Stimulated activated memory B cell treated with anti-CD40 and anti-IgM and Interleukin-4, amounts not matched to agents 10 μg/mL and 1 μg/mL and 100 μg/mL, for 72 hours (primary cell): ENCODE measurements at regions not wholly inside any gene's neighbourhood (a gene's known extent, or its start where the extent isn't known, plus 50 kb on each side); places are given as distances from the start of the nearest gene placed in this dataset.

Experiments
- ATAC-seq: fragments of 150-1000 bp; cut with Tn5 transposase; 2 replicates; pipeline ENCODE4 v1.10.0; 2021
- H3K27ac Mint-ChIP-seq: one replicate; pipeline ENCODE4 v1.8.0; 2022; ENCODE audit warnings: mild to moderate bottlenecking, mixed read lengths
- H3K27me3 Mint-ChIP-seq: one replicate; pipeline ENCODE4 v1.8.0; 2022; ENCODE audit warnings: mixed read lengths
- H3K36me3 Mint-ChIP-seq: one replicate; pipeline ENCODE4 v1.8.0; 2022; ENCODE audit warnings: mixed read lengths
- H3K4me1 Mint-ChIP-seq: one replicate; pipeline ENCODE4 v1.8.0; 2022; ENCODE audit warnings: mixed read lengths
- H3K4me3 Mint-ChIP-seq: one replicate; pipeline ENCODE4 v1.8.0; 2022; ENCODE audit warnings: mild to moderate bottlenecking, moderate library complexity, mixed read lengths
- H3K9me3 Mint-ChIP-seq: one replicate; pipeline ENCODE4 v1.8.0; 2022; ENCODE audit warnings: mixed read lengths

DNA sequence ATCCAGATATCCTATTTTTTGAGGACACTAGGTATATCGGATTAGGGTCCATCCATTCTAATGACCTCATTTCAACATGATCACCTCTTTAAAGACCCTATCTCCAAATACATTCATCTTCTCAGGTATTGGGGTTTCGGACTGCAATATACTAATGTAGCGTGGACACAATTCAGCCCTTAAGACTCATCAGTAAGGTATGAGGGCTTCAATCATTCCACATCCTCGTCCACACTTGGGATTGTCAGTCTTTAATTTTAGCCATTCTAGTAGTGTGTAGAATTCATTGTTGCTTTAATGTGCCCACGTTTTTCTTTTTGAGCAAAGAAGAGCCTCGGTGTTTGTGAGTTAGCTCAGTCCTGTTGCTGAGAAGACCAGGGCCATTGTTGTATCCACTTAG is 177.0 kb upstream of the TBX3 start:
- Mint-ChIP-seq H3K9me3 (peaks cover 5% of the 10 kb centered on the region), H3K4me1 (no peaks in the 10 kb centered on the region), H3K36me3 (no peaks in the 10 kb centered on the region), H3K27me3 (no peaks in the 10 kb centered on the region), H3K4me3 (no peak overlapping the region), H3K27ac (no peak overlapping the region)
- ATAC-seq, result no peak

DNA sequence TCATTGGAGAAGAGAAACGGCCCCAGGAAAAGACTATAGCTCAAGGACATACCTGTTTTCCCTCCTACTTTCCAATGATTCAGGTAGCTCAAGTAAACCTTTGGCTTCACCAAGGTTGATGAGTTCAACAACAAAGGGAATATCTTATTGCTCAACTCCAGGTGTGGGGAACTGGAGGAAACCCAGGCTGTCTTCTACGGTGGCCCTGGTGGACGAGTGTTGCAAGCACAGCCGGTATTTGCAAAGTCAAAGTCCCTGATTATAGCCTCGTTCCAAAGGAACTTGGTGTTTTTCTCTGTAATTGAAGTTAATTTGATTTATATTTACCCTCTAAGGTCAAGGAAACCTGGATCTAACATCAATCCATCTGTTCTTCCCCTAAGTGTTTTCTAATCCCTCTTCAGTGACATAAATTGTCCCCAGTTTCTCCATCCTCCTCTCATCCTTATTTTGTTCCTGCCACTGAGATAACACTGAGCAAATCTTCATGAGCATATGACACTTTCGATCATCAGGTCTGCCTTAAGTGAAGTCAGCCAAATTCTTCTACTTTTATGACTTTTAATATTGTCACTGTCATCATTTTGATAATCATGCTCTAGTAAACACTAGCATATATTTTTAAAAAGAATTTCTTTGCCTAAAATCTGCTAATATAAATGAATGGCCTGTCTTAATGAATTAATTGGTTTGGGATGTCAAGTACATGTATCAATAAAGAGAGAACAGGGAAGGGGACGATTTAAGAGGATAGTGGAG is 174.6 kb upstream of the TBX3 start:
- H3K27me3 Mint-ChIP-seq, result no peaks in the 10 kb centered on the region

DNA sequence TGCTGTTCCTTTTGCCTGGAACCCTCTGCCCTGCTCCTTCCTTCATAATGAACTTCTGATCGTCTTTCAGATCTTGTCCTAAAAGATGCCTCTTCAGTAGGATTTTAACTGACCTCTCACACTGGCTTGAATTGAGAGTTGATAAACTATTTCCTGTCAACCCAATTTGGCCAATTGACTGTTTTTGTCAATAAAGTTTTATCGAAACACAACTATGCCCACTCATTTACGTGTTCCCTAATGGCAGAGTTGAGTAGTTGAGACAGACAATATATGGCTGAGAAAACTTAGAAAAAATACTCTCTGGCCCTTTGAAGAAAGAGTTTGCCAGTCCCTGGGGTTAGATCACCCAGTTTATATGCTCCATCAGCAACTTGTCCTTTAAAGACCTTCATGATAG is 171.7 kb upstream of the TBX3 start:
- Mint-ChIP-seq H3K36me3 (no peaks in the 10 kb centered on the region), H3K27ac (no peak overlapping the region), H3K4me3 (no peak overlapping the region), H3K4me1 (no peaks in the 10 kb centered on the region), H3K9me3 (peaks cover 13% of the 10 kb centered on the region), H3K27me3 (no peaks in the 10 kb centered on the region)
- ATAC-seq, result no peak

More for the DNA sequence above, 174.6 kb upstream of the TBX3 start:
- no peak for ATAC-seq
- Mint-ChIP-seq H3K9me3 (peaks cover 9% of the 10 kb centered on the region), H3K4me3 (no peak overlapping the region), H3K27ac (no peak overlapping the region), H3K4me1 (no peaks in the 10 kb centered on the region), H3K36me3 (no peaks in the 10 kb centered on the region)

DNA sequence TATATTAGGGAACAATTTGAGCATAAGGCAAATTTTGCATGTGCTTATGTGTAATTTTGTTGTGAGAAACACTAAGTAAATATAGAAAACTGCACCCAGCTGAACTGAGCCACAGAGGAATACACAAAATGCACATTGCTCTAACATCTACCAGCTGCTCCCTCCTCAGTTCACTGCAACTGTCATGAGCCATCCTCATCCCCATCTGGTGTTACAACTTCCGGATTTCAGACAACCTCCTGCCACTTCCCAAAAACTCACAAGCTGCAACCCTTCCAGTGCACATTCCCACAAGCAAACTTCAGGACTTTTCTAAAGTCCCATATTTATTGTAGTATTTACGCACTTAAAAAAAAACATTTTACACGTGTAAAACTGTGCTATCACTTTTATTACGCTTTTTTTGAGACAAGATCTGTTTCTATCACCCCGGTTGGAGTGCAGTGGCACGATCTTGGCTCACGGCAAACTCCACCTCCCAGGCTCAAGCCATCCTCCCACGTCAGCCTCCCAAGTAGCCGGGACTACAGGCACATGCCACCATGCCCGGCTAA is 169.1 kb upstream of the TBX3 start:
- Mint-ChIP-seq H3K27ac (no peak overlapping the region), H3K36me3 (no peaks in the 10 kb centered on the region), H3K9me3 (peaks cover 9% of the 10 kb centered on the region), H3K4me1 (no peaks in the 10 kb centered on the region), H3K27me3 (no peaks in the 10 kb centered on the region), H3K4me3 (no peak overlapping the region)
- ATAC-seq, result no peak

DNA sequence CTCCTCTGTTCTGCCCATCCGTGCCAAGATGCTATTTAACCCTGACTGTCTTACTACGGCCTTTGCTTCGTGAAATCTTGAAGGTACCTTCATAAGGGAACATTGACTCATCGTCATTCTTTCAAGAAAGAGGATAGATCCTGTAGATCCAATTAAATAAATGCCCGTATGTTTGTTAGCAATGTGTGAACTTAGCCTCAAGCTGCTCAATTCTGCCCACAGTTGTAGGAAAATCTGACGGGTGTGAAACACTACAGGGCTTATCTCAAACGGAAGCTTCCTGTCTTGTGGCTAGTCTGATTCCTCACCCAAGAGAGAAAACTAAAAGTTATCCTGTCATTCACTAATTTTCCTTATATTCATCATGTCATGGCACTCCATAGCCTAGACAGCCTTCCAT is 168.0 kb upstream of the TBX3 start:
- H3K4me1 Mint-ChIP-seq, result no peaks in the 10 kb centered on the region
- no peak for ATAC-seq

DNA sequence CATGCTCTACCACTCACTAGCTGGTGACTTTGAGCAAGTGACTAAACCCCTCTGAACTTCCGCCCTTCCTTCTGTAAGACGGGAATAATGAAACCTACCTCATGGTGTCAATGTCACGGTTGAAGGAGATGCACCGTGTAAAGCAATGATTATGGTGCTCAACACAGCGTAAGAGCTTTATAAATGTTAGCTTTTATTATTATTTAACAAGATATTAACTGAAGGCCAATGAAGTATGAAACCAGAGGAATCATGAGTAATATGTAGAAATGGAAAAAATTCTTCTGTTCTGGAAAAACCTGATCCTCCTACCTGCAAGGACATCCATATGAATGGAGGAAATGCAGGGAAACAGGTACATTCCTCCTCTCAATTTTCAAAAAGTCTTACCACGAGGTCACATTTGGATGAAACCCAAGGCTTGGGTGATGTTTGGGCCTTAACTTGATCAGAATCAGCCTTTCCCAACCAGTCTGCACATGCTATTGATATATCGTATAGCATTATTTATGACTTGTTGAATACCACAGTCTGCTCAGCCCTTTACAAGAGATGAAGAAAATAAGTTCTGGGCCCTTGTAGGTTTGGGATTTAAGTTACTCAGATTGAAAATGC is 166.8 kb upstream of the TBX3 start:
- H3K27ac Mint-ChIP-seq, result no peak overlapping the region
- H3K4me1 Mint-ChIP-seq, result no peaks in the 10 kb centered on the region
- H3K36me3 Mint-ChIP-seq, result no peaks in the 10 kb centered on the region
- ATAC-seq, result no peak
- peaks cover 8% of the 10 kb centered on the region for H3K9me3 Mint-ChIP-seq
- H3K4me3 Mint-ChIP-seq, result no peak overlapping the region
- H3K27me3 Mint-ChIP-seq, result no peaks in the 10 kb centered on the region

More for the DNA sequence above, 168.0 kb upstream of the TBX3 start:
- Mint-ChIP-seq H3K4me3 (no peak overlapping the region), H3K27ac (no peak overlapping the region), H3K27me3 (no peaks in the 10 kb centered on the region), H3K36me3 (no peaks in the 10 kb centered on the region), H3K9me3 (peaks cover 8% of the 10 kb centered on the region)

DNA sequence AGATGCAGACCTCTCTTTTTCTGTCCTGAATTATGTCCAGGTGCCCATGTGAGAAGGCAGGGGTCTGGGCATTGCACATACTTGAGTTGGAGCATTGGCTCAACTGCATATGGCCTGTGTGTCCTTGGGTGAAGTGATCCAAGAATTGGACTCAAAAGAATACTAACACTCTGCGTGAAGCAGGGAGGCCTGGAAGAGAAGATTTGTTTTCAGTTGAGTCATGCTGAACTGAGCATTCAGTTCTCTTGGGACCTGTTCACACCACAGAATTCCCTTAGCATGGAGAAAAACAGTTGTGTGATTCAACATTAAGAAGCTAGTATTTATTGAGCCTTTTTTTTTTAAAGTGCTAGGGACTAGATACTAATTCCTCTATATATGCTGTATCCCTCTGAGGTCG is 164.7 kb upstream of the TBX3 start:
- Mint-ChIP-seq H3K27ac (no peak overlapping the region), H3K9me3 (peaks cover 4% of the 10 kb centered on the region)
- no peak for ATAC-seq

DNA sequence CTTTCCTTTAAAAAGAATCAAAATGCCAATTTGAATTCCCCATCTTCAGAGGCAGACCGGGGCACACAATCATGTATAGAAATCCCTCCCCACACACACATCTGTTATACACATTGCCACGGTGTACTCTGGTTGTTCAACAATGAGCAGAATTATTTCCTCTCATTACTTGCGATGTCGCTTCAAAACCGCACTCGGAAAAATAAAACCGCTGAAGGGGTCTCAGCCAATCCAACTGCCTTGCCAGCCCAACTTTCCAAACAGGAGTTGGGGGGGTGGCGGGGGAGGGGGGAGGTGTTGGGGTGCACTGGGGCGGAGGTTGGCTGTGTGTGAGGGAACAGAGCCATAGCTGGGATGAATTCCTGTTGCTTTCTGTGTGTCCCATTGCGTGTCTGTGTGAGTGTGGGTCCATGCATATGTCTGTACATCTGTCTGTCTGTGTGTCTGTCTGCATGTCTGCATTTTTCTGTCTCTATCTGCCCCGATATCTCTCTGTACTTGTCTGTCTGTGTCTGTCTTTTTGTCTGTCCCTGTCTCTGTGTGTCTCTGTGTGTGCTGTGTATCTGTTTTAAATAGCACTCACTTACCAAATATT is 163.6 kb upstream of the TBX3 start:
- no peaks in the 10 kb centered on the region for H3K27me3 Mint-ChIP-seq
- H3K4me3 Mint-ChIP-seq, result no peak overlapping the region

More for the DNA sequence above, 164.7 kb upstream of the TBX3 start:
- Mint-ChIP-seq H3K4me1 (no peaks in the 10 kb centered on the region), H3K4me3 (no peak overlapping the region), H3K36me3 (no peaks in the 10 kb centered on the region), H3K27me3 (no peaks in the 10 kb centered on the region)

DNA sequence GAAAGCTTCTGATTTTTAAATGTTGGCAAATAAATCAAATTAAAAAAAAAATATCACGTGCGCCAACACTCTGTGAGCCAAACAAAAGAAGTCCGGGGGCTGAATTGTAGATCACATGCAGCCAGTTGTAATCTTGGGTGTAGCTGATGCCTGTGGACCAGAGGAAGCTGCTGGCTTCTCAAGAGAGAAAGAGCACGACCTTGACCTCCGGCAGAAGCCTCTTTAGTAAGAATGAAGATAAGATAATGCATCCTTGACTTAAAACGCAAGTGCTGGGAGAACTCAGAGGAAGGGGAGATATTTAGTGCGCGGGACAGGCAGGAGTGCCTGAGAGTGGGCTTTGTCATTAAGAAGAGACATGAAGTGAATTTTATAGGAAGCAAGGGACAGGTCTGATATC is 162.8 kb upstream of the TBX3 start:
- no peaks in the 10 kb centered on the region for H3K27me3 Mint-ChIP-seq
- H3K36me3 Mint-ChIP-seq, result no peaks in the 10 kb centered on the region
- H3K4me3 Mint-ChIP-seq, result no peak overlapping the region
- H3K4me1 Mint-ChIP-seq, result no peaks in the 10 kb centered on the region
- H3K9me3 Mint-ChIP-seq, result no peaks in the 10 kb centered on the region
- ATAC-seq, result no peak
- no peak overlapping the region for H3K27ac Mint-ChIP-seq

More for the DNA sequence above, 163.6 kb upstream of the TBX3 start:
- no peaks in the 10 kb centered on the region for H3K36me3 Mint-ChIP-seq
- peaks cover 1% of the 10 kb centered on the region for H3K9me3 Mint-ChIP-seq
- no peaks in the 10 kb centered on the region for H3K4me1 Mint-ChIP-seq
- H3K27ac Mint-ChIP-seq, result no peak overlapping the region
- no peak for ATAC-seq

DNA sequence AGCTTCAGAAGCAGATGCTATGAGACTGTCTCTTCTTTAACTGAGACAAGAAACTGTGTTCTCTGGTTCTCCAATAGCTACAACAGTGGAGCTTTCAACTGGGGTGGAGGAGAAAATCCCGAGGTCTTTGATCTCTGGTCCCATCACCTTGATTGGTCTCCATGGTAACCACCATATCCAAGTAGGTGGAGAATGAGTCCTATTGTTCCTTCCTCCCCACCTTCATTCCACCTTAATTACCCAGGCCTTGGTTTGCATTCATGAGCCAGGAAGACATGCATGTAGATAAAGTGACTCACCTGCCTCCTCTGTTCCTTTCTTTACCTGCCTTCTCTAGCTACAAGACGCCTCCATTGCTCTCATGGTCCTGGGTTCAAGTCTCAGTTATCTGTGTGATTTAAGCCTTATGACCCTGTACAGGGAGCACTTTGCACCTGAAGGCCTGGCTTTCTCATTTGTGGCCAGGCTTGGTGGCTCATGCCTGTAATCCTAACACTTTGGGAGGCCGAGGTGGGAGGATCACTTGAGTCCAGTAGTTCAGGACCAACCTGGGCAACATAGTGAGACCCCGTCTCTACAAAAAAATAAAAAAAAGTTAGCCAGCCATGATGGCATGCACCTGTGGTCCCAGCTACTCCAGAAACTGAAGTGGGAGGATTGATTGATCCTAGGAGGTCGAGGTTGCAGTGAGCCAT is 157.7 kb upstream of the TBX3 start:
- Mint-ChIP-seq H3K4me3 (no peak overlapping the region), H3K36me3 (no peaks in the 10 kb centered on the region), H3K27me3 (no peaks in the 10 kb centered on the region), H3K9me3 (no peaks in the 10 kb centered on the region), H3K27ac (no peak overlapping the region), H3K4me1 (no peaks in the 10 kb centered on the region)
- ATAC-seq, result no peak

DNA sequence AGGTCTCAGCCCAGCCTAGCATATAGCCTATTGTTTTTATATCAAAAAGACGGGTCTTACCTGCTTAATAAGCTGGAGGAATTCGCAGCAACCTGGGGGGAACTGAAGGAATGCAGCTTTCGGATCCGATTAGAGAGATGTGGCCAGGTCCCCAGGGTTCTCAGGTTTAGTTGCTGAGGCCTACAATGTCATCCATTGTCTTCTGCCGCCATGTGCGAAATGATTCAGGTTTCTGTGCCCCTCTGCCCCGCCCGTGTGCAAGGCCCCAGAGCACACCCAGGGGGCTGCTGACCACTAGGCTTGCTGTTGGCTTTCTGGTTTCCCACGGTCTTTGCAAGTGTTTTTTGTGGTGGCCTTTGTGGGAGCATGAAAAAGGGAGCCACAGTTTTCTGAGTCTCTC is 154.5 kb upstream of the TBX3 start:
- H3K9me3 Mint-ChIP-seq, result no peaks in the 10 kb centered on the region

DNA sequence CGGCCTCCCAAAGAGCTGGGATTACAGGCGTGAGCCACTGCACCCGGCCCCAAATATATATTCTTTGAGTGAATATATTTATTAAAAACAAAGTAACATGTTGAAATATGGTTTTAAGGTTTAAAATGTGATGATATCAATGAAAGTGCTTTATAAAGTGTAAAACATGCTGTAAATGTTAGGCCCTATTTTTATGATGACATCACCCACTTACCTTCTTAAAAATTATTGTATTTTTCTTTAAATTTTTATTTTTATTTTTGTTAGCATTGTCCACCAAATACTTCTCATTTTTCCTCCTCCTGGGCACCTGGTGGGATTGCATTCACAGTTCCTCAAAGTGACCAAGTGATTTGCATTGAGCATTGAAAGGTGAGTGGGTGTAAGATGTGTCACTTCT is 152.6 kb upstream of the TBX3 start:
- no peaks in the 10 kb centered on the region for H3K9me3 Mint-ChIP-seq
- no peak for ATAC-seq
- H3K4me3 Mint-ChIP-seq, result no peak overlapping the region
- no peaks in the 10 kb centered on the region for H3K27me3 Mint-ChIP-seq
- no peak overlapping the region for H3K27ac Mint-ChIP-seq
- no peaks in the 10 kb centered on the region for H3K36me3 Mint-ChIP-seq
- no peaks in the 10 kb centered on the region for H3K4me1 Mint-ChIP-seq

More for the DNA sequence above, 154.5 kb upstream of the TBX3 start:
- no peaks in the 10 kb centered on the region for H3K4me1 Mint-ChIP-seq
- no peak for ATAC-seq
- no peak overlapping the region for H3K27ac Mint-ChIP-seq
- H3K36me3 Mint-ChIP-seq, result no peaks in the 10 kb centered on the region
- H3K4me3 Mint-ChIP-seq, result no peak overlapping the region
- no peaks in the 10 kb centered on the region for H3K27me3 Mint-ChIP-seq

DNA sequence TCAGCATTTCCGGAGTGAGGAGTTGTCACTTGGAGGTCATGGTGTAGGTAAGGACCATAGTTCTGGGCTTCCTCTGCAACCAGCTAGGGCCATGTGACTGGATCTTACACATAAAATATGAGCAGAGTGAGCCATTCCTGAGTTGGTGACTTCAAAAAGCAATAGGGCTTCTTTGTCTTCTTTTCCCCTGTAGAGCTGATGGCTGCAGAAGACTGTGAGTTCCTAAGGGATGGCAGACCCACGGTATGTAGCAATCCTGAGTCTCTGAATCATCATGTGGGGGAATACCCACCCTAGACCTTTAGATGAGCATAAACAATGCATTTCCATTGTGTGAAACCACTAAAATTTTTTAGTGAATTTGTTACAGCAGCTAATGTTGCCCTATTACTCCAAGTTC is 151.1 kb upstream of the TBX3 start:
- H3K9me3 Mint-ChIP-seq, result no peaks in the 10 kb centered on the region
- H3K27me3 Mint-ChIP-seq, result no peaks in the 10 kb centered on the region

DNA sequence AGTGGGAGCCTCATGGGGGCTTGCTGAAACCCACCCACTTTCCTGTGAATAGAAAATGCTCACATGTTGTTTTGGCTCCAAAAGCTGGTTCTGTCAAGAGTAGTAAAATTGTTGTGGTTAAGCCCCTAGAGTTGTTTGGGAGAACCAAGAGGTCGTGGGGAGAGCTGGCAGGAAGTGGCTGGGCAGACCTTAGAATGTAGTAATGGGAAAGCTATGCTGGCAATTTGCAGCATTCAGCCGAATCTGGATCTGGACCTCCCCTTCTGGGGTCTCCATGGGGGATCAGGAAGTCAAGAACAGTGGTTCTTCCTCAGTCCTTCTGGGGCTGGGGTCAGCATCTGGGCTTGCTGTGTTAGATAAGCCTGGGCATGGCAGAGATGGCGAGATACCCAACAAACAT is 150.6 kb upstream of the TBX3 start:
- Mint-ChIP-seq H3K27me3 (no peaks in the 10 kb centered on the region), H3K4me3 (no peak overlapping the region), H3K4me1 (no peaks in the 10 kb centered on the region), H3K27ac (no peak overlapping the region), H3K36me3 (no peaks in the 10 kb centered on the region), H3K9me3 (no peaks in the 10 kb centered on the region)
- no peak for ATAC-seq

More for the DNA sequence above, 151.1 kb upstream of the TBX3 start:
- H3K4me1 Mint-ChIP-seq, result no peaks in the 10 kb centered on the region
- H3K27ac Mint-ChIP-seq, result no peak overlapping the region
- H3K36me3 Mint-ChIP-seq, result no peaks in the 10 kb centered on the region
- no peak for ATAC-seq
- no peak overlapping the region for H3K4me3 Mint-ChIP-seq

DNA sequence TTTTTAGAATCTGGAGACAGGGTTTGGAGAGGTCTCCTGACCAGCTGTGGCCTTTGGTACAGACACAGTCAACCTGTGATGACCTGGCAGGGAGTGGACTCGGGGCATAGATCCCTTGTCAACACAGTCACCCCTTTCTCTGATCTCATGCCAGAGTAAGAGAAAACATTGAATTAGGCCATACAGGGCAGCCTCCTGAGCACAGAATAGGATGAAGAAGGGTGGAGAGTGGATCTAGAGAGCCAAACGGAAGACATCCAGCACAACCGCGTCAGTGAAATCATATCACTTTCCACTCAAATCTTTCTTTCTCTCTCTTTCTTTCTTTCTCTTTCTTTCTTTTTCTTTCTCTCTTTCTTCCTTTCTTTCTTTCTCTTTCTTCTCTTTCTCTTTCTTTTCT is 145.9 kb upstream of the TBX3 start:
- H3K27ac Mint-ChIP-seq, result no peak overlapping the region
- no peaks in the 10 kb centered on the region for H3K27me3 Mint-ChIP-seq
- no peak overlapping the region for H3K4me3 Mint-ChIP-seq
- H3K9me3 Mint-ChIP-seq, result no peaks in the 10 kb centered on the region
- no peaks in the 10 kb centered on the region for H3K4me1 Mint-ChIP-seq
- H3K36me3 Mint-ChIP-seq, result no peaks in the 10 kb centered on the region
- no peak for ATAC-seq
